ENCODE measurements at regions not wholly inside any gene's neighbourhood (a gene's known extent, or its start where the extent isn't known, plus 50 kb on each side); places are given as distances from the start of the nearest gene placed in this dataset.

GRCh38 chrX:69066966-69067525 lies 98.2 kb downstream of the PJA1 start:
- Histone ChIP-seq H3K9me1 (replicated peaks; ENCODE audit: control insufficient read depth, extremely low read depth, insufficient read depth, low read length) (no peaks in the 10 kb centered on the region), H3K36me3 (ENCODE audit: control insufficient read depth in 2 of 2, extremely low read depth in 1 of 2, insufficient read depth in 2 of 2, low read length in 2 of 2) (no peaks in the 10 kb centered on the region), H3K9me3 (replicated peaks; ENCODE audit: control insufficient read depth, insufficient read depth, low read length) (no peaks in the 10 kb centered on the region), H3K27ac (ENCODE audit: insufficient read depth, low read depth, low read length) (no peak overlapping the region), H3K4me3 (replicated peaks in 1 of 3; ENCODE audit: insufficient read depth in 1 of 3, low read depth in 1 of 3, low read length in 3 of 3) (no peak overlapping the region), H3K4me2 (ENCODE audit: insufficient read depth, low read length) (no peak overlapping the region), H3K9ac (replicated peaks; ENCODE audit: extremely low read depth, insufficient read depth, low read length) (no peak overlapping the region), H2AFZ (ENCODE audit: low read depth, low read length) (no peak overlapping the region), H3K79me2 (ENCODE audit: control insufficient read depth, insufficient read depth, low read length) (no peaks in the 10 kb centered on the region), H3K27me3 (ENCODE audit: control insufficient read depth in 2 of 2, insufficient read depth in 2 of 2, low read length in 2 of 2) (no peaks in the 10 kb centered on the region), H4K20me1 (replicated peaks; ENCODE audit: control insufficient read depth, extremely low read depth, insufficient read depth, low read length) (no peaks in the 10 kb centered on the region), H3K4me1 (ENCODE audit: control insufficient read depth, extremely low read depth, insufficient read depth, low read length) (no peaks in the 10 kb centered on the region)
- FAIRE-seq (no peak), DNase-seq (ENCODE audit: low read depth, low spot score) (no peak)
- no peak for TF ChIP-seq MYC (IDR thresholded peaks at IDR 0.05; ENCODE audit: low read depth, low read length)
- TF ChIP-seq FOS (IDR thresholded peaks at IDR 0.05; ENCODE audit: borderline replicate concordance, insufficient read depth, low read length): no peak
- TF ChIP-seq, protein P1, sequence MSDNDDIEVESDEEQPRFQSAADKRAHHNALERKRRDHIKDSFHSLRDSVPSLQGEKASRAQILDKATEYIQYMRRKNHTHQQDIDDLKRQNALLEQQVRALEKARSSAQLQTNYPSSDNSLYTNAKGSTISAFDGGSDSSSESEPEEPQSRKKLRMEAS (IDR thresholded peaks at IDR 0.05; ENCODE audit: insufficient read depth, insufficient read length): no peak
- TF ChIP-seq, protein P2, sequence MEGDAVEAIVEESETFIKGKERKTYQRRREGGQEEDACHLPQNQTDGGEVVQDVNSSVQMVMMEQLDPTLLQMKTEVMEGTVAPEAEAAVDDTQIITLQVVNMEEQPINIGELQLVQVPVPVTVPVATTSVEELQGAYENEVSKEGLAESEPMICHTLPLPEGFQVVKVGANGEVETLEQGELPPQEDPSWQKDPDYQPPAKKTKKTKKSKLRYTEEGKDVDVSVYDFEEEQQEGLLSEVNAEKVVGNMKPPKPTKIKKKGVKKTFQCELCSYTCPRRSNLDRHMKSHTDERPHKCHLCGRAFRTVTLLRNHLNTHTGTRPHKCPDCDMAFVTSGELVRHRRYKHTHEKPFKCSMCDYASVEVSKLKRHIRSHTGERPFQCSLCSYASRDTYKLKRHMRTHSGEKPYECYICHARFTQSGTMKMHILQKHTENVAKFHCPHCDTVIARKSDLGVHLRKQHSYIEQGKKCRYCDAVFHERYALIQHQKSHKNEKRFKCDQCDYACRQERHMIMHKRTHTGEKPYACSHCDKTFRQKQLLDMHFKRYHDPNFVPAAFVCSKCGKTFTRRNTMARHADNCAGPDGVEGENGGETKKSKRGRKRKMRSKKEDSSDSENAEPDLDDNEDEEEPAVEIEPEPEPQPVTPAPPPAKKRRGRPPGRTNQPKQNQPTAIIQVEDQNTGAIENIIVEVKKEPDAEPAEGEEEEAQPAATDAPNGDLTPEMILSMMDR (IDR thresholded peaks at IDR 0.05; ENCODE audit: extremely low read depth in 1 of 2, insufficient read depth in 1 of 2, low read depth in 1 of 2, low read length in 2 of 2): no peak
- TF ChIP-seq JUN (IDR thresholded peaks at IDR 0.05; ENCODE audit: borderline replicate concordance, insufficient read depth, insufficient read length, low read depth): no peak
- no peak for TF ChIP-seq POLR2AphosphoS5 (IDR thresholded peaks at IDR 0.05; ENCODE audit: insufficient read depth, low read depth, low read length)
- no peak for TF ChIP-seq GATA2 (IDR thresholded peaks at IDR 0.05; ENCODE audit: insufficient read depth, insufficient read length, low read depth, low read length)
- TF ChIP-seq EZH2 (IDR thresholded peaks at IDR 0.05; ENCODE audit: borderline replicate concordance, low read depth, low read length, severe bottlenecking): no peak
- no peak for TF ChIP-seq POLR2A (IDR thresholded peaks at IDR 0.05; ENCODE audit: low read depth, low read length)
- dilution Hi-C loops (cut with MboI; ENCODE audit: extremely low pct_ligation_motif_present, low sequenced_read_pairs): no loop called here
- BruUV-seq (replicated peaks): no TSS peak
- POLR2A ChIA-PET: interaction anchor here (1.0 kb wide), 1 partner anchor 238 kb away, joined by 3 read pairs; the partner anchor contains the start of gene EFNB1
- CTCF ChIA-PET: interaction anchor here (1.0 to 1.5 kb wide), 2 partner anchors 27 to 239 kb away, joined by 4 to 5 read pairs; partner anchors contain the start of gene EFNB1
- intact Hi-C loops (cut with micrococcal nuclease): no loop called here

Measured in endothelial cell of umbilical vein (primary cell).